Astrocyte (in vitro differentiated cells and primary cell): ENCODE measurements at regions not wholly inside any gene's neighbourhood (a gene's known extent, or its start where the extent isn't known, plus 50 kb on each side); places are given as distances from the start of the nearest gene placed in this dataset.

ENCODE experiments used
- EZH2 ChIP-seq: IDR thresholded peaks from 2 replicates; pipeline ENCODE4 v1.6.1; 2012; ENCODE audit warnings: mild to moderate bottlenecking, low read length, inconsistent platforms; ENCODE audit not compliant: insufficient read depth
- TF ChIP-seq, protein P1 (sequence below): IDR thresholded peaks from 2 replicates; pipeline ENCODE4 v1.5.1; 2011; ENCODE audit warnings: low read depth, mild to moderate bottlenecking, inconsistent platforms, low read length, moderate library complexity; ENCODE audit not compliant: insufficient read depth

DNA sequence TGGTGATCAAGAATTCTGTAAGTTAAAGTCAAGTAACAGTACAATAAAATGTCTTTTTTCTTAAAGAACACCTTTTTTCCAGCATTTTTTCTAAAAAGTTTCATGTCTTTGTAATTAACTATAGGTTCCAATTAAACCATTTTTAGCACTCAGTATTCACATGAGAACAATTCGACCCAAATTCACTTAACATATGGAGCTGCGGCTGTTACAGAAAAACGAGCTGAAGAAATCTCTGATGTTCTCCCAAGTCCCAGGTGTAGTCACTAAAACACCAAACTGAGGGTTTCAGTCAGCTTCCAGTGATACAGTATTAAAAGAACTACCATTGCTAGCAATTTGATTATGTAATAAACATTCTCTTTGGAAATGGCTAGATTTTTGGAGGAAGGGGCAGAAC is 117.6 kb downstream of the TNFSF13B start:
- TF ChIP-seq, protein P1, sequence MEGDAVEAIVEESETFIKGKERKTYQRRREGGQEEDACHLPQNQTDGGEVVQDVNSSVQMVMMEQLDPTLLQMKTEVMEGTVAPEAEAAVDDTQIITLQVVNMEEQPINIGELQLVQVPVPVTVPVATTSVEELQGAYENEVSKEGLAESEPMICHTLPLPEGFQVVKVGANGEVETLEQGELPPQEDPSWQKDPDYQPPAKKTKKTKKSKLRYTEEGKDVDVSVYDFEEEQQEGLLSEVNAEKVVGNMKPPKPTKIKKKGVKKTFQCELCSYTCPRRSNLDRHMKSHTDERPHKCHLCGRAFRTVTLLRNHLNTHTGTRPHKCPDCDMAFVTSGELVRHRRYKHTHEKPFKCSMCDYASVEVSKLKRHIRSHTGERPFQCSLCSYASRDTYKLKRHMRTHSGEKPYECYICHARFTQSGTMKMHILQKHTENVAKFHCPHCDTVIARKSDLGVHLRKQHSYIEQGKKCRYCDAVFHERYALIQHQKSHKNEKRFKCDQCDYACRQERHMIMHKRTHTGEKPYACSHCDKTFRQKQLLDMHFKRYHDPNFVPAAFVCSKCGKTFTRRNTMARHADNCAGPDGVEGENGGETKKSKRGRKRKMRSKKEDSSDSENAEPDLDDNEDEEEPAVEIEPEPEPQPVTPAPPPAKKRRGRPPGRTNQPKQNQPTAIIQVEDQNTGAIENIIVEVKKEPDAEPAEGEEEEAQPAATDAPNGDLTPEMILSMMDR = no peak
- TF ChIP-seq EZH2 = no peak
